Lung (tissue), 11 donors: ENCODE measurements at regions not wholly inside any gene's neighbourhood (a gene's known extent, or its start where the extent isn't known, plus 50 kb on each side); places are given as distances from the start of the nearest gene placed in this dataset.
A peak's percentile ranks its signal among the peaks of the same experiment; 100 is the strongest.

ENCODE experiments used
- ATAC-seq: fragments of 200-7000 bp; cut with Tn5 transposase; one replicate; pipeline ENCODE4 v1.9.1; 2020; ENCODE audit warnings: moderate number of reproducible peaks; ENCODE audit not compliant: insufficient read depth, low FRiP score
- DNase-seq, 3 donors: peaks; one replicate each; pipeline ENCODE4 v3.0.0-alpha.2; 2013 to 2017
- H3K27ac ChIP-seq, 2 donors: one replicate each; pipeline ENCODE4 v1.5.1; 2013; ENCODE audit warnings: mild to moderate bottlenecking in 2 of 2, moderate library complexity in 2 of 2, control low read depth in 1 of 2, inconsistent platforms in 1 of 2, low read depth in 1 of 2, low read length in 1 of 2
- H3K27me3 ChIP-seq, 3 donors: one replicate each; pipeline ENCODE4 v1.5.1; 2013; ENCODE audit warnings: low read length in 2 of 3; ENCODE audit not compliant: control insufficient read depth in 3 of 3, insufficient read depth in 3 of 3
- H3K36me3 ChIP-seq, 4 donors: one replicate each; pipeline ENCODE4 v1.5.1; 2013; ENCODE audit warnings: low read length in 4 of 4, mild to moderate bottlenecking in 1 of 4, moderate library complexity in 1 of 4; ENCODE audit not compliant: control insufficient read depth in 4 of 4, insufficient read depth in 4 of 4
- H3K4me1 ChIP-seq, 5 donors: one replicate each; pipeline ENCODE4 v1.5.1; 2013; ENCODE audit warnings: low read length in 5 of 5, mild to moderate bottlenecking in 2 of 5, moderate library complexity in 1 of 5; ENCODE audit not compliant: control insufficient read depth in 5 of 5, insufficient read depth in 5 of 5
- H3K4me3 ChIP-seq: one replicate; pipeline ENCODE4 v1.5.1; 2013; ENCODE audit warnings: mild to moderate bottlenecking, control low read depth, moderate library complexity
- H3K9ac ChIP-seq, 2 donors: one replicate each; pipeline ENCODE4 v1.5.1; 2013; ENCODE audit warnings: low read length in 2 of 2, control low read depth in 1 of 2; ENCODE audit not compliant: insufficient read depth in 1 of 2
- H3K9me3 ChIP-seq, 4 donors: one replicate each; pipeline ENCODE4 v1.5.1; 2013; ENCODE audit warnings: low read length in 3 of 4, mild to moderate bottlenecking in 1 of 4, moderate library complexity in 1 of 4; ENCODE audit not compliant: control insufficient read depth in 4 of 4, insufficient read depth in 3 of 4
- CTCF ChIP-seq: IDR thresholded peaks from 2 replicates; pipeline ENCODE4 v1.5.1; 2012; ENCODE audit warnings: mild to moderate bottlenecking; ENCODE audit errors: control extremely low read depth, extremely low read depth
- WGBS, 2 donors: extraction: QIAGEN DNeasy Blood & Tissue Kit; methylation state at CpG; one replicate each; pipeline ENCODE4 v1.1.7; 2013; 5-methylcytosine and 5-hydroxymethylcytosine counted together
- donor health status: control.
- donor health status: control.
- donor health status: Bipolar disorder and iron deficiency.
- donor health status: healthy.
- donor health status: DM: yes; HTN: yes; CAD: no.

GRCh38 chr16:66161269-66161668 lies 205.2 kb upstream of the CDH5 start:
- 86 to 94% methylated on average over 3 of the region's 3 CpGs for WGBS, 2 donors
- Histone ChIP-seq H3K9me3 (peaks cover 0 to 2% (median 0%) of the 10 kb centered on the region in 4 donors), H3K36me3 (no peaks in the 10 kb centered on the region), H3K27me3 (no peaks in the 10 kb centered on the region), H3K4me1 (peaks cover 0 to 20% (median 0%) of the 10 kb centered on the region in 5 donors), H3K9ac (no peak overlapping the region), H3K4me3 (no peak overlapping the region), H3K27ac (no peak overlapping the region)
- no peak for TF ChIP-seq CTCF
- no peak for ATAC-seq
- no peak for DNase-seq

GRCh38 chr16:66159987-66160386 lies 206.5 kb upstream of the CDH5 start:
- Histone ChIP-seq H3K9me3 (no peaks in the 10 kb centered on the region), H3K9ac (no peak overlapping the region), H3K4me3 (no peak overlapping the region), H3K4me1 (peaks cover 0 to 18% (median 3%) of the 10 kb centered on the region in 5 donors), H3K27me3 (no peaks in the 10 kb centered on the region), H3K27ac (no peak overlapping the region), H3K36me3 (no peaks in the 10 kb centered on the region)
- TF ChIP-seq CTCF = no peak
- peak in 1 of 3 donors; percentile 30 for DNase-seq
- ATAC-seq = peak; percentile 48
- 75 to 82% methylated on average over 5 of the region's 5 CpGs for WGBS, 2 donors

GRCh38 chr16:66156538-66156937 lies 210.0 kb upstream of the CDH5 start:
- Histone ChIP-seq H3K27me3 (no peaks in the 10 kb centered on the region), H3K36me3 (no peaks in the 10 kb centered on the region), H3K9ac (no peak overlapping the region), H3K9me3 (no peaks in the 10 kb centered on the region), H3K27ac (no peak overlapping the region), H3K4me3 (no peak overlapping the region), H3K4me1 (peaks cover 0 to 35% (median 18%) of the 10 kb centered on the region in 5 donors)
- no peak for TF ChIP-seq CTCF
- WGBS, 2 donors = 90 to 91% methylated on average over 4 of the region's 4 CpGs
- no peak for DNase-seq
- ATAC-seq = no peak

- Histone ChIP-seq H3K9me3 (no peaks in the 10 kb centered on the region), H3K36me3 (no peaks in the 10 kb centered on the region), H3K27me3 (no peaks in the 10 kb centered on the region), H3K27ac (no peak overlapping the region), H3K9ac (no peak overlapping the region), H3K4me3 (no peak overlapping the region), H3K4me1 (peaks cover 0 to 41% (median 24%) of the 10 kb centered on the region in 5 donors)
- ATAC-seq = no peak
- WGBS, 2 donors = 78 to 92% methylated on average over 4 of the region's 4 CpGs
- no peak for DNase-seq
- no peak for TF ChIP-seq CTCF
Measured at GRCh38 chr16:66155933-66156332, 210.6 kb upstream of the CDH5 start.
